AG10803 (cell line): ENCODE measurements at regions not wholly inside any gene's neighbourhood (a gene's known extent, or its start where the extent isn't known, plus 50 kb on each side); places are given as distances from the start of the nearest gene placed in this dataset.

ENCODE experiments used
- DNase-seq: peaks from one replicate; pipeline ENCODE4 v3.0.0; 2010; ENCODE audit warnings: low read depth
- H3K4me3 ChIP-seq: 2 replicates; pipeline ENCODE4 v1.5.1; 2011; ENCODE audit warnings: mild to moderate bottlenecking, low read length, control low read depth
- TF ChIP-seq, protein P1 (sequence below): conservative IDR thresholded peaks from 2 replicates; pipeline ENCODE4 v1.5.1; 2011; ENCODE audit warnings: mild to moderate bottlenecking, low read length, control low read depth, inconsistent platforms

DNA sequence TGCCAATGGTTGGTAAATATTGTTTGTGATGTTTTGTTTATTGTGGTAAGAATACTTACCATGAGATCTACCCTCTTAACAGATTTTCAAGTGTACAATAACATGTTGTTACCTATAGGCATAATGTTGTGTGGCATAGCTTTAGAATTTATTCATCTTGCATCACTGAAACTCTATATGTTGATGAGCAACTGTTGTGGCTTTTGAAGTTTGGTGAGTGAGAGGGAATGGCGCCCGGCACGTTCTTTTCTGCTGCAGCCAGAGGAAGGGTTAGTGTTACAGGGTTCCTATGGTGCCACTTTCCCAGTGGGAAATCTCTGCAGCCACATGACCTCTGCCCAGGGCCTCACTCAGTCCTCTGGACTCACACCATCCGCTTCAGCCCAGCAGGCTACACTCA lies 342.5 kb upstream of the ADGRL2 start:
- H3K4me3 ChIP-seq = no peak overlapping the region
- no peak for DNase-seq
- TF ChIP-seq, protein P1, sequence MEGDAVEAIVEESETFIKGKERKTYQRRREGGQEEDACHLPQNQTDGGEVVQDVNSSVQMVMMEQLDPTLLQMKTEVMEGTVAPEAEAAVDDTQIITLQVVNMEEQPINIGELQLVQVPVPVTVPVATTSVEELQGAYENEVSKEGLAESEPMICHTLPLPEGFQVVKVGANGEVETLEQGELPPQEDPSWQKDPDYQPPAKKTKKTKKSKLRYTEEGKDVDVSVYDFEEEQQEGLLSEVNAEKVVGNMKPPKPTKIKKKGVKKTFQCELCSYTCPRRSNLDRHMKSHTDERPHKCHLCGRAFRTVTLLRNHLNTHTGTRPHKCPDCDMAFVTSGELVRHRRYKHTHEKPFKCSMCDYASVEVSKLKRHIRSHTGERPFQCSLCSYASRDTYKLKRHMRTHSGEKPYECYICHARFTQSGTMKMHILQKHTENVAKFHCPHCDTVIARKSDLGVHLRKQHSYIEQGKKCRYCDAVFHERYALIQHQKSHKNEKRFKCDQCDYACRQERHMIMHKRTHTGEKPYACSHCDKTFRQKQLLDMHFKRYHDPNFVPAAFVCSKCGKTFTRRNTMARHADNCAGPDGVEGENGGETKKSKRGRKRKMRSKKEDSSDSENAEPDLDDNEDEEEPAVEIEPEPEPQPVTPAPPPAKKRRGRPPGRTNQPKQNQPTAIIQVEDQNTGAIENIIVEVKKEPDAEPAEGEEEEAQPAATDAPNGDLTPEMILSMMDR = no peak

DNA sequence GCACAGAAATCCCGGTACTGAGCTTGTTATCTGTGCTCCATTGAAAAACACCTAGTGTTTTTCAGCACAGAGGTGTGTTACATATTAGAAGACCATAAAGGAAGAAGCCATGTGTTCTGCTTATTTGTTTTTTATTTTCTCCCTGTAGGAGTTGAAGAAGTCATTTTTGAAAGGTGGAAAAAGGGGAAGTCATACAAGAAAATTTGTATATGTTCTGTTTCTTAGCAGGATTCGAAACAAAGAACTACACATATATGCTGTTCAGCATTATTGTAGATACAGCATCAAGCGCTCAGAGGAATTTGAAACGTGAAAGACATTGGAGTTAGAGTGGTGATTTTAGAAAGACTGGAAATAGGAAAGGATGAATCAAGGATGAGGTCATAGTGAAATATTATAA lies 345.3 kb upstream of the ADGRL2 start:
- no peak overlapping the region for H3K4me3 ChIP-seq
- DNase-seq = no peak
- TF ChIP-seq, protein P1 = no peak

DNA sequence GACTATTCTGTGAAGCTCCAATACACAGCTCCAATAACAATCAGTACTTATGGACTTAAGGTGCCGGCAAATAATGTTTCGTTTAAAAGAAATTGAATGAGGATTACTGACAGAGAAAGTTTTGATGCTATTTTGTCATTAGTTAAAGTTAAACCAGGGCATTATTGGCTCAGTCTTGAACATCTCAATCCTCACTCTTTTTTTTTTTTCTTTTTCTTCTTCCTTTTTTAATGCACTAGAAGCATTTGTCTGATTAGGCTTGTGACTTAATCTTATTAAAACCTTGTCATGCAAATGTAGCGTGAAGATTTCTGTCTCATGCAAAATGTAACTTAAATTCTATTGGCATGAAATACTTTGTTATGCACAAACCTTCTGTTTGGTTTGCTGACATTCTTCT lies 346.8 kb upstream of the ADGRL2 start:
- no peak overlapping the region for H3K4me3 ChIP-seq
- TF ChIP-seq, protein P1 = no peak
- no peak for DNase-seq

DNA sequence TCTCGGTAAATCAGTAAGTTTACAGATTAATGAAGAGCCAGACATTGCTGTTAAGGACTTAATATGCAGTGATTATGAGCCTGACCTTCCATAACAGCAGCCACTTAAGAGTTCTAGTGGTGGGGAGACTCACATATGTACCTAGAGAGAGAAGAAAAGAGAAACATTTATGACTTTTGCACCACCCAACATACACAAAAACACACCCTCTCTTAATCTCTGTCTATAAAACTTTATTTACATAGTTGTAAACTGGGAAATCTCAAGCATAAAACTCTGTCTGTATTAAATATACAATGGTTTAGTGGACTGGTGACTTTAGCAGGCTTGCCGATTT lies 347.4 kb upstream of the ADGRL2 start:
- no peak overlapping the region for H3K4me3 ChIP-seq
- TF ChIP-seq, protein P1 = no peak
- DNase-seq = no peak

DNA sequence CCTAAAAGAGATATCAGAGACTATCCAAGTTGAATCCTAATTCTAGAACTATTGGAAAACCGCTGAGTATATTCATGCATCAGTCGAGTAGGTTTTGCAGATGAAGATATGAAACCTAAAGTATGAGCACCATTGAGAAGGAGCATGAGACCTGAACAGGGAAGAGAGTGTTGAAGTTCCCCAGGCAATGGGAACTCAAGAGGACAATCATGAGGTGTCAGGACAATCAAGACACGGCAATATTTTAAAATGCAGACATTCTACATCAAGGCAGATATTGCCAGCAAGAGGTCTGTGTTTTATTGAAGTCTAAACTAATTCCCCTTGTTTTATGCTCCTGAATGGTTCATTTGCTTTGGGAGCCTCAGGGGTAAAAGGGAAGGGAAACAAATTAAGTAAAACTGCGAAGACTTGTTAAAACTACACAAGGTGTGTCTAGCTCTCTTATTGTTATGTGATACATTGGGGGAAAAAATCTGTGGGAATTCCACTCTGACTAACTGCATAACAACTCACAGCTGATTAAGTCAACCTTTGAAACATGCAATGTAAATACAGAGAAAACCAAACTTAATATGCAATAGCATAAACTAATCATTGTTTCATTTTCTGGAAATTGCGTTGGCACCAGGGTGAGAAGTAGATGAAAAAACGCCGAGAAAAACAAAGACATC lies 347.9 kb upstream of the ADGRL2 start:
- no peak for DNase-seq
- H3K4me3 ChIP-seq = no peak overlapping the region
- TF ChIP-seq, protein P1 = no peak

DNA sequence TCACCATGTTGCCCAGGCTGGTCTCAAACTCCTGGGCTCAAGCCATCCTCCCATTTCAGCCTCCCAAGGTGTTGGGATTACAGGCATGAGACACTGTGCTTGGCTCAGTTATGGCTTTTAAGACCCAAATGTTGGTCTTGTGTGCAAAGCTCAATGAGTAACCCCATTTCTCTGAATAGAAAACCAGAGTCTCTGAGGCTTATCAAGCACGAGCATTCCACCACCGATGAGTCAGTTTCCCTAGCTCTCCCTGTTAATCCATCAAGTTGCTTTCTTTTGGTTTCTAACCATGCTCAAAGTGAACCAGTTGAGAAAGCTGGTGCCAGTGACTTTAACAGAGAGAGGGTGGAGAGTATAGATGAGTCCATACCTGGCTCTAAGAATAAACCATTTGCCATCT lies 350.9 kb upstream of the ADGRL2 start:
- TF ChIP-seq, protein P1 = no peak
- no peak overlapping the region for H3K4me3 ChIP-seq
- no peak for DNase-seq

DNA sequence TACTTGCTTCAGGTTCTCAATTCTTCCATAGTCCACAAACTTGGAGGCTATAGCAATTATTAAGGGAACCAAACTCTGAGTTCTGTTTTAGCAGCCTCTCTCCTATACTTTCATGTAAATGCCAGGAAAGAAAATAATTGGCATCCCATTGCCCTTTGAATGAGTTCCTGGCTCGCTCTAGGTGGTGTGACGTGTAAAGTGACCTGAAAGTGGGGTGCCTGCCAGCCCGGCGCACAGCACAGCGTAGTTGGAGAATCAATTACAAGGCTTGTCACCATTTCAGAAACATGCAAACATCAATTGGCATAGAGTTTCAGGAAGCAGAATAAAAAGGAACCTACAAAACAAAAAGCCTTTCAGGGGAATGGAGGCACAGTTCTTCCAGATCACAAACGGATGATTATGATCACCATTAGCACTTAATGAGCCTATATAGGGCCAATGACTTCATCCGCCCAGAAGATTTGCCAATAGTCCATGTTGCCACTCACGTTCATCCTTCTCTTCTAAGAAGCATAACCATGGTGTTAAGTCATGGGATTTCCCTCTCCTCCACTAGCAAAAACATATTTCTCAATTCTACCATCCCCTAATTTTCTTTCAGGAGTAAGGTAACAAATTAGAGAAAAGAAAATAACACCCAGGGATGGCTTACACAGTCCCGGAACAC lies 354.6 kb upstream of the ADGRL2 start:
- no peak for DNase-seq
- no peak overlapping the region for H3K4me3 ChIP-seq
- TF ChIP-seq, protein P1 = no peak
